Astrocyte (in vitro differentiated cells and primary cell): ENCODE measurements at regions not wholly inside any gene's neighbourhood (a gene's known extent, or its start where the extent isn't known, plus 50 kb on each side); places are given as distances from the start of the nearest gene placed in this dataset.

Source experiments
- DNase-seq: peaks from one replicate; pipeline ENCODE4 v3.0.0-alpha.2; 2010; ENCODE audit warnings: low read depth
- FAIRE-seq: peaks from 2 replicates; lab custom pipeline; 2011; peaks lifted over from hg19 to GRCh38; lab: Jason Lieb, UNC
- H2AFZ ChIP-seq: 2 replicates; pipeline ENCODE4 v1.6.0; 2012; ENCODE audit warnings: low read depth, low read length, inconsistent platforms
- H3K27ac ChIP-seq: 2 replicates; pipeline ENCODE4 v1.5.1; 2011; ENCODE audit warnings: low read depth, low read length, inconsistent platforms
- H3K27me3 ChIP-seq: 2 replicates; pipeline ENCODE4 v1.6.0; 2011; ENCODE audit warnings: low read length, inconsistent platforms; ENCODE audit not compliant: insufficient read depth
- H3K36me3 ChIP-seq: 2 replicates; pipeline ENCODE4 v1.5.1; 2011; ENCODE audit warnings: low read length, inconsistent platforms; ENCODE audit not compliant: insufficient read depth
- H3K4me1 ChIP-seq: 2 replicates; pipeline ENCODE4 v1.5.1; 2011; ENCODE audit warnings: low read length, inconsistent platforms; ENCODE audit not compliant: insufficient read depth
- H3K4me2 ChIP-seq: 2 replicates; pipeline ENCODE4 v1.6.0; 2012; ENCODE audit warnings: low read length, inconsistent platforms
- H3K4me3 ChIP-seq: 2 replicates; pipeline ENCODE4 v1.5.1; 2011; ENCODE audit warnings: low read depth, mild to moderate bottlenecking, low read length, inconsistent platforms; ENCODE audit not compliant: insufficient read depth
- H3K79me2 ChIP-seq: 2 replicates; pipeline ENCODE4 v1.6.0; 2012; ENCODE audit warnings: mild to moderate bottlenecking, low read length, inconsistent platforms; ENCODE audit not compliant: insufficient read depth
- H3K9ac ChIP-seq: 2 replicates; pipeline ENCODE4 v1.6.0; 2012; ENCODE audit warnings: mild to moderate bottlenecking, low read length, inconsistent platforms
- H3K9me3 ChIP-seq: 2 replicates; pipeline ENCODE4 v1.5.1; 2012; ENCODE audit warnings: low read depth, mild to moderate bottlenecking, low read length, inconsistent platforms; ENCODE audit not compliant: insufficient read depth
- H4K20me1 ChIP-seq: 2 replicates; pipeline ENCODE4 v1.6.0; 2012; ENCODE audit warnings: low read length, inconsistent platforms; ENCODE audit not compliant: insufficient read depth
- H3K27ac Mint-ChIP-seq: one replicate; pipeline ENCODE4 v1.8.0; 2021; ENCODE audit warnings: mild to moderate bottlenecking, mixed read lengths; ENCODE audit not compliant: unreplicated experiment
- H3K27me3 Mint-ChIP-seq: one replicate; pipeline ENCODE4 v1.8.0; 2021; ENCODE audit warnings: low read depth, mixed read lengths; ENCODE audit not compliant: unreplicated experiment
- H3K36me3 Mint-ChIP-seq: one replicate; pipeline ENCODE4 v1.8.0; 2021; ENCODE audit warnings: low read depth, mixed read lengths; ENCODE audit not compliant: unreplicated experiment
- H3K4me1 Mint-ChIP-seq: one replicate; pipeline ENCODE4 v1.8.0; 2021; ENCODE audit warnings: low read depth, mixed read lengths; ENCODE audit not compliant: unreplicated experiment
- H3K4me3 Mint-ChIP-seq: one replicate; pipeline ENCODE4 v1.8.0; 2021; ENCODE audit warnings: mild to moderate bottlenecking, moderate library complexity, mixed read lengths; ENCODE audit not compliant: unreplicated experiment
- H3K9me3 Mint-ChIP-seq: one replicate; pipeline ENCODE4 v1.8.0; 2021; ENCODE audit warnings: mild to moderate bottlenecking, mixed read lengths; ENCODE audit not compliant: unreplicated experiment
- CTCF ChIP-seq: IDR thresholded peaks from 2 replicates; pipeline ENCODE4 v1.5.1; 2011; ENCODE audit warnings: low read depth, mild to moderate bottlenecking, inconsistent platforms, low read length, moderate library complexity; ENCODE audit not compliant: insufficient read depth
- EZH2 ChIP-seq: IDR thresholded peaks from 2 replicates; pipeline ENCODE4 v1.6.1; 2012; ENCODE audit warnings: mild to moderate bottlenecking, low read length, inconsistent platforms; ENCODE audit not compliant: insufficient read depth

- peaks cover 4% of the 10 kb centered on the region for H3K9me3 Mint-ChIP-seq
- H3K36me3 ChIP-seq: no peaks in the 10 kb centered on the region
- no peak overlapping the region for H3K4me3 Mint-ChIP-seq
- H3K27me3 ChIP-seq: no peaks in the 10 kb centered on the region
- no peak overlapping the region for H3K4me3 ChIP-seq
- peaks cover 2% of the 10 kb centered on the region for H3K9me3 ChIP-seq
- H3K27ac Mint-ChIP-seq: no peak overlapping the region
- H3K27me3 Mint-ChIP-seq: peaks cover 11% of the 10 kb centered on the region
- H2AFZ ChIP-seq: no peak overlapping the region
- no peak overlapping the region for H3K4me2 ChIP-seq
- H3K79me2 ChIP-seq: no peaks in the 10 kb centered on the region
- no peak for DNase-seq
- no peak for FAIRE-seq
- TF ChIP-seq EZH2 (no peak), CTCF (no peak)
- peaks cover 3% of the 10 kb centered on the region for H3K36me3 Mint-ChIP-seq
- H3K4me1 Mint-ChIP-seq: no peaks in the 10 kb centered on the region
- no peaks in the 10 kb centered on the region for H3K4me1 ChIP-seq
- H3K27ac ChIP-seq: no peak overlapping the region
- H4K20me1 ChIP-seq: no peaks in the 10 kb centered on the region
- no peak overlapping the region for H3K9ac ChIP-seq
Observed at GRCh38 chr2:129460299-129461198, 518.9 kb upstream of the RAB6C start.

- Mint-ChIP-seq H3K4me3 (no peak overlapping the region), H3K27ac (no peak overlapping the region), H3K27me3 (peaks cover 20% of the 10 kb centered on the region), H3K9me3 (peaks cover 7% of the 10 kb centered on the region), H3K36me3 (peaks cover 5% of the 10 kb centered on the region), H3K4me1 (no peaks in the 10 kb centered on the region)
- Histone ChIP-seq H3K79me2 (no peaks in the 10 kb centered on the region), H3K27ac (no peak overlapping the region), H2AFZ (no peak overlapping the region), H3K27me3 (no peaks in the 10 kb centered on the region), H4K20me1 (no peaks in the 10 kb centered on the region), H3K9ac (no peak overlapping the region), H3K4me2 (no peak overlapping the region), H3K4me1 (no peaks in the 10 kb centered on the region), H3K36me3 (no peaks in the 10 kb centered on the region), H3K4me3 (no peak overlapping the region), H3K9me3 (peaks cover 11% of the 10 kb centered on the region)
- no peak for DNase-seq
- FAIRE-seq: no peak
- no peak for TF ChIP-seq EZH2
- no peak for TF ChIP-seq CTCF
Observed at GRCh38 chr2:129462349-129462748, 517.1 kb upstream of the RAB6C start.

GRCh38 chr2:129462967-129463366 lies 516.5 kb upstream of the RAB6C start:
- H3K9me3 ChIP-seq: peaks cover 9% of the 10 kb centered on the region
- H4K20me1 ChIP-seq: no peaks in the 10 kb centered on the region
- Mint-ChIP-seq H3K27ac (no peak overlapping the region), H3K4me3 (no peak overlapping the region), H3K4me1 (no peaks in the 10 kb centered on the region), H3K27me3 (peaks cover 17% of the 10 kb centered on the region), H3K36me3 (peaks cover 5% of the 10 kb centered on the region), H3K9me3 (peaks cover 7% of the 10 kb centered on the region)
- no peaks in the 10 kb centered on the region for H3K4me1 ChIP-seq
- no peak overlapping the region for H3K9ac ChIP-seq
- no peaks in the 10 kb centered on the region for H3K27me3 ChIP-seq
- TF ChIP-seq EZH2 (no peak), CTCF (no peak)
- no peaks in the 10 kb centered on the region for H3K36me3 ChIP-seq
- no peak overlapping the region for H3K4me3 ChIP-seq
- DNase-seq: no peak
- H2AFZ ChIP-seq: no peak overlapping the region
- no peak for FAIRE-seq
- H3K4me2 ChIP-seq: no peak overlapping the region
- H3K27ac ChIP-seq: no peak overlapping the region
- H3K79me2 ChIP-seq: no peaks in the 10 kb centered on the region
